ENCODE measurements at regions not wholly inside any gene's neighbourhood (a gene's known extent, or its start where the extent isn't known, plus 50 kb on each side); places are given as distances from the start of the nearest gene placed in this dataset.

- DNase-seq (ENCODE audit: low spot score): peak; percentile 40
Measured at GRCh38 chr4:46594661-46595060, 204.7 kb upstream of the GABRA2 start.

- DNase-seq (ENCODE audit: low spot score): no peak
Measured at GRCh38 chr4:46586566-46586965, 196.6 kb upstream of the GABRA2 start.

GRCh38 chr4:46581677-46582076 lies 191.7 kb upstream of the GABRA2 start:
- no peak for DNase-seq (ENCODE audit: low spot score)

GRCh38 chr4:46554760-46555465 lies 165.0 kb upstream of the GABRA2 start:
- no peak for DNase-seq (ENCODE audit: low spot score)

GRCh38 chr4:46550471-46550870 lies 160.5 kb upstream of the GABRA2 start:
- DNase-seq (ENCODE audit: low spot score): no peak

- no peak for DNase-seq (ENCODE audit: low spot score)
Measured at GRCh38 chr4:46549125-46549524, 159.2 kb upstream of the GABRA2 start.

- DNase-seq (ENCODE audit: low spot score): no peak
Measured at GRCh38 chr4:46524751-46525150, 134.8 kb upstream of the GABRA2 start.

GRCh38 chr4:46520361-46520760 lies 130.4 kb upstream of the GABRA2 start:
- no peak for DNase-seq (ENCODE audit: low spot score)

GRCh38 chr4:46515940-46516339 lies 126.0 kb upstream of the GABRA2 start:
- no peak for DNase-seq (ENCODE audit: low spot score)

- no peak for DNase-seq (ENCODE audit: low spot score)
Measured at GRCh38 chr4:46508216-46508615, 118.3 kb upstream of the GABRA2 start.

- no peak for DNase-seq (ENCODE audit: low spot score)
Measured at GRCh38 chr4:46506876-46507275, 116.9 kb upstream of the GABRA2 start.

GRCh38 chr4:46505131-46505530 lies 115.2 kb upstream of the GABRA2 start:
- DNase-seq (ENCODE audit: low spot score): no peak

- DNase-seq (ENCODE audit: low spot score): peak; percentile 70
Measured at GRCh38 chr4:46503739-46504138, 113.8 kb upstream of the GABRA2 start.

GRCh38 chr4:46492394-46492793 lies 102.5 kb upstream of the GABRA2 start:
- DNase-seq (ENCODE audit: low spot score): no peak

- no peak for DNase-seq (ENCODE audit: low spot score)
Measured at GRCh38 chr4:46491455-46491854, 101.5 kb upstream of the GABRA2 start.

GRCh38 chr4:46484881-46485280 lies 95.0 kb upstream of the GABRA2 start:
- peak; percentile 73 for DNase-seq (ENCODE audit: low spot score)

- DNase-seq (ENCODE audit: low spot score): no peak
Measured at GRCh38 chr4:46462733-46463132, 72.8 kb upstream of the GABRA2 start.

GRCh38 chr4:46459308-46459707 lies 69.4 kb upstream of the GABRA2 start:
- DNase-seq (ENCODE audit: low spot score): no peak

GRCh38 chr4:46450556-46450955 lies 60.6 kb upstream of the GABRA2 start:
- peak; percentile 74 for DNase-seq (ENCODE audit: low spot score)

- DNase-seq (ENCODE audit: low spot score): peak; percentile 18
Measured at GRCh38 chr4:46445710-46446314, 55.9 kb upstream of the GABRA2 start.

- DNase-seq (ENCODE audit: low spot score): peak; percentile 24
Measured at GRCh38 chr4:46444318-46445000, 54.5 kb upstream of the GABRA2 start.

- DNase-seq (ENCODE audit: low spot score): no peak
Measured at GRCh38 chr4:46442963-46443362, 53.0 kb upstream of the GABRA2 start.

- no peak for DNase-seq (ENCODE audit: low spot score)
Measured at GRCh38 chr4:46441136-46441859, 51.4 kb upstream of the GABRA2 start.

Data from COLO829 (cell line).